PC-3 (cell line): ENCODE measurements at regions not wholly inside any gene's neighbourhood (a gene's known extent, or its start where the extent isn't known, plus 50 kb on each side); places are given as distances from the start of the nearest gene placed in this dataset.
A peak's percentile ranks its signal among the peaks of the same experiment; 100 is the strongest.

ENCODE experiments used
- EZH2 ChIP-seq: fragments of 300-600 bp; sonication (generic); IDR thresholded peaks from one replicate; pipeline ENCODE4 v1.6.1; 2017; ENCODE audit warnings: antibody characterized with exemption, mild to moderate bottlenecking, low read length; ENCODE audit not compliant: unreplicated experiment
- EZH2phosphoT487 ChIP-seq: fragments of 300-600 bp; sonication (generic); IDR thresholded peaks from 2 replicates; pipeline ENCODE4 v1.6.1; 2018; ENCODE audit warnings: mild to moderate bottlenecking, antibody characterized with exemption, low read length, borderline replicate concordance
- TF ChIP-seq, protein P1 (sequence below): fragments of 300-600 bp; sonication (generic); conservative IDR thresholded peaks from 2 replicates; pipeline ENCODE4 v1.5.1; 2017; ENCODE audit warnings: antibody characterized with exemption, low read depth, mild to moderate bottlenecking, low read length

DNA sequence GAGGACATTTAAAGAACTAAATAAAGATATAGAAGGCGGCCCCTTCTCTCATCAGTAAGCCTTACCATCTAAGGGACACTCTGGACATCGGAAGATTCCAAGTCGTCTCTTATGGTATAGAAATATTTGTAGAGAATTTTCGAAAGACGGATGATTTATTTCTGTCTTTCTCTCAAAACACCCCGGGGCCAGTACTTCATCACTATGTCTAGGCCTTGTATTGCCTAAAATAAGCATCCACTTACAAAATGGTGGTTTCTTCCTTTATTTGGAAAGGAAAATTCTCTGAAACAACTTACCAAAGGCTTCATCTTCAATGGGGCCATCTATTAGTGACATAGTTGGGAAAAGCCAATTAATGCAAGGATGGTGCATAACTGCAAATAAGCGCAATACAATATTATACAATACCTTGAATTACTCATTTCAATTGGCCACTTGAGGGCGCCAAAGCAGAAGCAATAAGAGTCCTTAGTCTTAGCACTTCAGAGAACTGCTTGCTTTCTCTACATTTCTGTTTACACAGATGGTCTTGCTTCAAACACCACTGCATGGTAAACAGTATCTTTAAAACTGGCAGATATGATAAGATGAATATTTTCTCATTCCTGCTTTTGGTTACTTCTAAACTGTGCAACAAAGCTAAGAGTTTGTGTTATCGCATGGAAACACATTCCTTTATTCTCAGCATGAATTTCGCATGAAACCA lies 113.2 kb downstream of the VIP start:
- TF ChIP-seq EZH2 (no peak), EZH2phosphoT487 (no peak)
- TF ChIP-seq, protein P1, sequence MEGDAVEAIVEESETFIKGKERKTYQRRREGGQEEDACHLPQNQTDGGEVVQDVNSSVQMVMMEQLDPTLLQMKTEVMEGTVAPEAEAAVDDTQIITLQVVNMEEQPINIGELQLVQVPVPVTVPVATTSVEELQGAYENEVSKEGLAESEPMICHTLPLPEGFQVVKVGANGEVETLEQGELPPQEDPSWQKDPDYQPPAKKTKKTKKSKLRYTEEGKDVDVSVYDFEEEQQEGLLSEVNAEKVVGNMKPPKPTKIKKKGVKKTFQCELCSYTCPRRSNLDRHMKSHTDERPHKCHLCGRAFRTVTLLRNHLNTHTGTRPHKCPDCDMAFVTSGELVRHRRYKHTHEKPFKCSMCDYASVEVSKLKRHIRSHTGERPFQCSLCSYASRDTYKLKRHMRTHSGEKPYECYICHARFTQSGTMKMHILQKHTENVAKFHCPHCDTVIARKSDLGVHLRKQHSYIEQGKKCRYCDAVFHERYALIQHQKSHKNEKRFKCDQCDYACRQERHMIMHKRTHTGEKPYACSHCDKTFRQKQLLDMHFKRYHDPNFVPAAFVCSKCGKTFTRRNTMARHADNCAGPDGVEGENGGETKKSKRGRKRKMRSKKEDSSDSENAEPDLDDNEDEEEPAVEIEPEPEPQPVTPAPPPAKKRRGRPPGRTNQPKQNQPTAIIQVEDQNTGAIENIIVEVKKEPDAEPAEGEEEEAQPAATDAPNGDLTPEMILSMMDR: peak; percentile 75
